AG09309 (cell line): ENCODE measurements at regions not wholly inside any gene's neighbourhood (a gene's known extent, or its start where the extent isn't known, plus 50 kb on each side); places are given as distances from the start of the nearest gene placed in this dataset.
"Not testable (repeated sequence)": the region's sequence is repeated elsewhere in the genome, so short reads cannot be mapped to it uniquely, and the experiment has no call there.

Source experiments
- DNase-seq: peaks from one replicate; pipeline ENCODE4 v3.0.0-alpha.2; 2010; ENCODE audit warnings: low read depth
- H3K4me3 ChIP-seq: 2 replicates; pipeline ENCODE4 v1.5.1; 2011; ENCODE audit warnings: mild to moderate bottlenecking, low read depth, low read length, moderate library complexity; ENCODE audit not compliant: control insufficient read depth
- CTCF ChIP-seq: IDR thresholded peaks from 2 replicates; pipeline ENCODE4 v1.5.1; 2011; ENCODE audit warnings: mild to moderate bottlenecking, low read depth, low read length, inconsistent platforms; ENCODE audit not compliant: insufficient read depth, control insufficient read depth; ENCODE audit errors: missing control alignments

GRCh38 chr18:64765908-64766307 lies 617.0 kb upstream of the LINC00305 start:
- no peak for DNase-seq

GRCh38 chr18:64752707-64753106 lies 603.8 kb upstream of the LINC00305 start:
- no peak for DNase-seq
- no peak for TF ChIP-seq CTCF
- H3K4me3 ChIP-seq: no peak overlapping the region

More at GRCh38 chr18:64765908-64766307, 617.0 kb upstream of the LINC00305 start:
- no peak overlapping the region for H3K4me3 ChIP-seq
- TF ChIP-seq CTCF: no peak

- no peak for DNase-seq
- no peak overlapping the region for H3K4me3 ChIP-seq
- no peak for TF ChIP-seq CTCF
Observed at GRCh38 chr18:64749884-64750283, 601.0 kb upstream of the LINC00305 start.

- TF ChIP-seq CTCF: no peak
- H3K4me3 ChIP-seq: no peak overlapping the region
- DNase-seq: no peak
Observed at GRCh38 chr18:64747803-64748202, 598.9 kb upstream of the LINC00305 start.

GRCh38 chr18:64742898-64743297 lies 594.0 kb upstream of the LINC00305 start:
- no peak overlapping the region for H3K4me3 ChIP-seq
- no peak for TF ChIP-seq CTCF
- DNase-seq: no peak

- no peak for TF ChIP-seq CTCF
- no peak for DNase-seq
- H3K4me3 ChIP-seq: no peak overlapping the region
Observed at GRCh38 chr18:64734063-64734462, 585.2 kb upstream of the LINC00305 start.

GRCh38 chr18:64725657-64726056 lies 576.8 kb upstream of the LINC00305 start:
- H3K4me3 ChIP-seq, DNase-seq: not testable (repeated sequence)
